SU-DHL-6 (cell line): ENCODE measurements at regions not wholly inside any gene's neighbourhood (a gene's known extent, or its start where the extent isn't known, plus 50 kb on each side); places are given as distances from the start of the nearest gene placed in this dataset.

Experiments
- H2AFZ ChIP-seq: fragments of 200-600 bp; sonication (generic); 2 replicates; pipeline ENCODE4 v1.6.1; 2014; ENCODE audit warnings: low read depth, mild to moderate bottlenecking, moderate library complexity, mixed read lengths, antibody characterized with exemption, low read length; ENCODE audit not compliant: severe bottlenecking
- H3F3A ChIP-seq: fragments of 200-600 bp; shearing (Covaris generic); 2 replicates; pipeline ENCODE4 v1.6.0; 2016; ENCODE audit warnings: antibody characterized with exemption, mild to moderate bottlenecking; ENCODE audit not compliant: insufficient read depth
- H3K27ac ChIP-seq: fragments of 200-600 bp; sonication (generic); 2 replicates; pipeline ENCODE4 v1.5.1; 2016; ENCODE audit warnings: low read depth, mild to moderate bottlenecking, low read length, moderate library complexity, mixed read lengths
- H3K27me3 ChIP-seq: fragments of 200-600 bp; sonication (generic), shearing (Covaris generic); 2 replicates; pipeline ENCODE4 v1.6.0; 2014; ENCODE audit warnings: mild to moderate bottlenecking, low read length
- H3K36me3 ChIP-seq: fragments of 200-600 bp; sonication (generic); 2 replicates; pipeline ENCODE4 v1.6.1; 2014; ENCODE audit warnings: mild to moderate bottlenecking, low read length, mixed read lengths
- H3K4me2 ChIP-seq: fragments of 300-600, 200-600 bp; shearing (Covaris generic), sonication (generic); 2 replicates; pipeline ENCODE4 v1.6.0; 2014; ENCODE audit warnings: low read length, low read depth, mild to moderate bottlenecking; ENCODE audit not compliant: poor library complexity, severe bottlenecking
- H3K4me3 ChIP-seq: fragments of 200-600 bp; sonication (generic); 2 replicates; pipeline ENCODE4 v1.5.1; 2014; ENCODE audit warnings: antibody characterized with exemption, low read length, mild to moderate bottlenecking, mixed read lengths; ENCODE audit not compliant: insufficient read depth, poor library complexity, severe bottlenecking
- H3K79me2 ChIP-seq: fragments of 200-600 bp; sonication (generic); 2 replicates; pipeline ENCODE4 v1.6.1; 2014; ENCODE audit warnings: mild to moderate bottlenecking, low read length, moderate library complexity; ENCODE audit not compliant: insufficient read depth
- H3K9ac ChIP-seq: fragments of 200-600 bp; sonication (generic); 2 replicates; pipeline ENCODE4 v1.7.0; 2014; ENCODE audit warnings: mild to moderate bottlenecking, low read length
- H3K9me2 ChIP-seq: fragments of 200-600 bp; sonication (generic); replicated peaks from 2 replicates; pipeline ENCODE4 v1.6.1; 2014; ENCODE audit warnings: low read length; ENCODE audit not compliant: insufficient read depth
- H3K9me3 ChIP-seq: fragments of 200-600 bp; sonication (generic); 2 replicates; pipeline ENCODE4 v1.6.1; 2014; ENCODE audit warnings: low read length, mixed read lengths; ENCODE audit not compliant: insufficient read depth
- H4K20me1 ChIP-seq: fragments of 200-600 bp; sonication (generic); 2 replicates; pipeline ENCODE4 v1.6.1; 2014; ENCODE audit warnings: low read depth, mild to moderate bottlenecking, antibody characterized with exemption, low read length, moderate library complexity, mixed read lengths
- CTCF ChIP-seq: fragments of 200-600 bp; sonication (generic); IDR thresholded peaks from one replicate; pipeline ENCODE4 v1.5.1; 2017; ENCODE audit warnings: antibody characterized with exemption, mild to moderate bottlenecking, low read length, moderate library complexity; ENCODE audit not compliant: insufficient read depth, poor library complexity, severe bottlenecking
- EZH2phosphoT487 ChIP-seq: fragments of 200-600 bp; sonication (generic), shearing (Covaris generic); conservative IDR thresholded peaks from 2 replicates; pipeline ENCODE4 v1.6.1; 2018; ENCODE audit warnings: mild to moderate bottlenecking, antibody characterized with exemption, low read length, moderate library complexity, mixed read lengths

- no peak overlapping the region for H3K9ac ChIP-seq
Measured at GRCh38 chr16:86821895-86822294, 243.5 kb downstream of the FOXL1 start.

GRCh38 chr16:86823125-86823524 is 244.8 kb downstream of the FOXL1 start:
- Histone ChIP-seq H3K4me2 (no peak overlapping the region), H3K36me3 (no peaks in the 10 kb centered on the region), H3K27me3 (no peaks in the 10 kb centered on the region), H3K9me3 (no peaks in the 10 kb centered on the region), H4K20me1 (no peaks in the 10 kb centered on the region), H3K4me3 (no peak overlapping the region), H3F3A (no peaks in the 10 kb centered on the region), H3K27ac (no peak overlapping the region), H2AFZ (no peak overlapping the region), H3K9ac (no peak overlapping the region), H3K9me2 (no peaks in the 10 kb centered on the region), H3K79me2 (no peaks in the 10 kb centered on the region)
- TF ChIP-seq CTCF (no peak), EZH2phosphoT487 (no peak)

More at GRCh38 chr16:86821895-86822294, 243.5 kb downstream of the FOXL1 start:
- Histone ChIP-seq H3K27ac (no peak overlapping the region), H3K4me2 (no peak overlapping the region), H4K20me1 (no peaks in the 10 kb centered on the region), H3K79me2 (no peaks in the 10 kb centered on the region), H2AFZ (no peak overlapping the region), H3K9me3 (no peaks in the 10 kb centered on the region), H3K9me2 (no peaks in the 10 kb centered on the region), H3K4me3 (no peak overlapping the region), H3K36me3 (no peaks in the 10 kb centered on the region), H3F3A (no peaks in the 10 kb centered on the region), H3K27me3 (no peaks in the 10 kb centered on the region)
- TF ChIP-seq CTCF (no peak), EZH2phosphoT487 (no peak)

GRCh38 chr16:86823888-86824671 is 245.7 kb downstream of the FOXL1 start:
- H3K4me3 ChIP-seq = no peak overlapping the region
- H3K36me3 ChIP-seq = no peaks in the 10 kb centered on the region
- H2AFZ ChIP-seq = no peak overlapping the region
- H3F3A ChIP-seq = no peaks in the 10 kb centered on the region
- no peaks in the 10 kb centered on the region for H3K27me3 ChIP-seq
- no peak overlapping the region for H3K9ac ChIP-seq
- H3K27ac ChIP-seq = no peak overlapping the region
- H3K79me2 ChIP-seq = no peaks in the 10 kb centered on the region
- no peak overlapping the region for H3K4me2 ChIP-seq
- H3K9me2 ChIP-seq = no peaks in the 10 kb centered on the region
- TF ChIP-seq EZH2phosphoT487 (no peak), CTCF (no peak)
- no peaks in the 10 kb centered on the region for H3K9me3 ChIP-seq
- H4K20me1 ChIP-seq = no peaks in the 10 kb centered on the region
